Liver (tissue), 8 donors: ENCODE measurements at regions not wholly inside any gene's neighbourhood (a gene's known extent, or its start where the extent isn't known, plus 50 kb on each side); places are given as distances from the start of the nearest gene placed in this dataset.

Experiments
- DNase-seq: peaks from one replicate; pipeline ENCODE4 v3.0.0-alpha.2; 2017; ENCODE audit warnings: low spot score
- H3K27ac ChIP-seq, 2 donors: one replicate each; pipeline ENCODE4 v1.7.0; 2013; ENCODE audit warnings: inconsistent platforms in 2 of 2, low read length in 2 of 2, control low read depth in 1 of 2, low read depth in 1 of 2, mild to moderate bottlenecking in 1 of 2
- H3K27me3 ChIP-seq, 4 donors: one replicate each; pipeline versions ENCODE4 v1.6.1 to v1.7.0; 2013; ENCODE audit warnings: low read length in 3 of 4, inconsistent platforms in 1 of 4, mild to moderate bottlenecking in 1 of 4, moderate library complexity in 1 of 4; ENCODE audit not compliant: control insufficient read depth in 4 of 4, insufficient read depth in 4 of 4
- H3K36me3 ChIP-seq, 4 donors: one replicate each; pipeline versions ENCODE4 v1.6.1 to v1.7.0; 2013; ENCODE audit warnings: low read length in 3 of 4, mild to moderate bottlenecking in 3 of 4, low read depth in 1 of 4, moderate library complexity in 1 of 4; ENCODE audit not compliant: control insufficient read depth in 4 of 4, insufficient read depth in 3 of 4
- H3K4me1 ChIP-seq, 4 donors: one replicate each; pipeline versions ENCODE4 v1.6.1 to v1.7.0; 2013; ENCODE audit warnings: low read length in 3 of 4, mild to moderate bottlenecking in 3 of 4, moderate library complexity in 1 of 4; ENCODE audit not compliant: control insufficient read depth in 4 of 4, insufficient read depth in 4 of 4
- H3K4me3 ChIP-seq, 3 donors: one replicate each; pipeline versions ENCODE4 v1.6.1 to v1.7.0; 2013; ENCODE audit warnings: low read length in 3 of 3, control low read depth in 1 of 3, low read depth in 1 of 3, mild to moderate bottlenecking in 1 of 3
- H3K9ac ChIP-seq, 2 donors: one replicate each; pipeline ENCODE4 v1.7.0; 2013; ENCODE audit warnings: low read length in 2 of 2, mild to moderate bottlenecking in 2 of 2, moderate library complexity in 2 of 2, control low read depth in 1 of 2, low read depth in 1 of 2
- H3K9me3 ChIP-seq, 4 donors: one replicate each; pipeline versions ENCODE4 v1.6.1 to v1.7.0; 2013; ENCODE audit warnings: low read length in 3 of 4; ENCODE audit not compliant: control insufficient read depth in 4 of 4
- ATF3 ChIP-seq: IDR thresholded peaks from 2 replicates; pipeline ENCODE4 v1.6.1; 2016; ENCODE audit warnings: antibody characterized with exemption
- CTCF ChIP-seq: fragments of 150-350 bp; IDR thresholded peaks from 2 replicates; pipeline ENCODE4 v1.5.1; 2017; ENCODE audit warnings: improper control_type of control experiment, low read depth, low read length; ENCODE audit not compliant: missing input control
- EGR1 ChIP-seq, 2 donors: IDR thresholded peaks; 2 replicates each; pipeline ENCODE4 v1.6.1; 2016 to 2018; ENCODE audit warnings: antibody characterized with exemption in 2 of 2, low read depth in 2 of 2
- FOXA1 ChIP-seq: IDR thresholded peaks from 2 replicates; pipeline ENCODE4 v1.6.1; 2016; ENCODE audit warnings: antibody characterized with exemption
- GABPA ChIP-seq, 2 donors: IDR thresholded peaks in 1 of 2; conservative IDR thresholded peaks in 1 of 2; 2 replicates each; pipeline ENCODE4 v1.6.1; 2016; ENCODE audit warnings: antibody characterized with exemption in 2 of 2, mild to moderate bottlenecking in 1 of 2, moderate library complexity in 1 of 2
- HNF4A ChIP-seq, 2 donors: conservative IDR thresholded peaks; 2 replicates each; pipeline ENCODE4 v1.6.1; 2016; ENCODE audit warnings: antibody characterized with exemption in 2 of 2, mild to moderate bottlenecking in 2 of 2
- HNF4G ChIP-seq: IDR thresholded peaks from 2 replicates; pipeline ENCODE4 v1.6.1; 2016; ENCODE audit warnings: antibody characterized with exemption
- JUND ChIP-seq, 2 donors: IDR thresholded peaks; 2 replicates each; pipeline ENCODE4 v1.6.1; 2016; ENCODE audit warnings: antibody characterized with exemption in 2 of 2
- MAX ChIP-seq: IDR thresholded peaks from 2 replicates; pipeline ENCODE4 v1.6.1; 2016; ENCODE audit warnings: antibody characterized with exemption
- NR2F2 ChIP-seq: IDR thresholded peaks from 2 replicates; pipeline ENCODE4 v1.6.1; 2016; ENCODE audit warnings: antibody characterized with exemption
- RAD21 ChIP-seq, 2 donors: IDR thresholded peaks; 2 replicates each; pipeline ENCODE4 v1.6.1; 2016; ENCODE audit warnings: antibody characterized with exemption in 2 of 2, mild to moderate bottlenecking in 2 of 2
- REST ChIP-seq: IDR thresholded peaks from 2 replicates; pipeline ENCODE4 v1.6.1; 2016; ENCODE audit warnings: antibody characterized with exemption, mild to moderate bottlenecking
- RXRA ChIP-seq, 2 donors: IDR thresholded peaks; 2 replicates each; pipeline ENCODE4 v1.6.1; 2017 to 2018; ENCODE audit warnings: antibody characterized with exemption in 2 of 2, mild to moderate bottlenecking in 1 of 2
- SP1 ChIP-seq: IDR thresholded peaks from 2 replicates; pipeline ENCODE4 v1.6.1; 2018; ENCODE audit warnings: antibody characterized with exemption, mild to moderate bottlenecking
- YY1 ChIP-seq: IDR thresholded peaks from 2 replicates; pipeline ENCODE4 v1.6.1; 2016; ENCODE audit warnings: antibody characterized with exemption, mild to moderate bottlenecking
- ZBTB33 ChIP-seq: IDR thresholded peaks from 2 replicates; pipeline ENCODE4 v1.6.1; 2016; ENCODE audit warnings: antibody characterized with exemption
- WGBS: extraction: QIAGEN DNeasy Blood & Tissue Kit; methylation state at CpG from one replicate; pipeline ENCODE4 v1.1.7; 2013; 5-methylcytosine and 5-hydroxymethylcytosine counted together
- donor health status: healthy.
- donor health status: healthy.
- donor health status: healthy.
- donor health status: healthy.
- donor health status: healthy.

- H3K9me3 ChIP-seq, result no peaks in the 10 kb centered on the region
- TF ChIP-seq SP1, result no peak
- TF ChIP-seq MAX, result no peak
- no peak for TF ChIP-seq GABPA (IDR thresholded peaks at IDR 0.05 in 1 of 2, conservative IDR thresholded peaks at IDR 0.05 in 1 of 2)
- TF ChIP-seq JUND (IDR thresholded peaks at IDR 0.05), result no peak
- no peak for TF ChIP-seq EGR1 (IDR thresholded peaks at IDR 0.05; ENCODE audit: low read depth in 2 of 2)
- no peak for TF ChIP-seq ZBTB33
- no peak for TF ChIP-seq RAD21 (IDR thresholded peaks at IDR 0.05)
- no peak for TF ChIP-seq HNF4G
- TF ChIP-seq RXRA (IDR thresholded peaks at IDR 0.05), result no peak
- TF ChIP-seq NR2F2, result no peak
- TF ChIP-seq FOXA1, result no peak
- TF ChIP-seq CTCF, result no peak
- TF ChIP-seq REST, result no peak
- no peak for TF ChIP-seq YY1
- no peak for TF ChIP-seq HNF4A (conservative IDR thresholded peaks at IDR 0.05)
- no peak for TF ChIP-seq ATF3
- no peak overlapping the region for H3K27ac ChIP-seq
- no peak overlapping the region for H3K4me3 ChIP-seq
- no peak overlapping the region for H3K9ac ChIP-seq
- DNase-seq, result no peak
- H3K27me3 ChIP-seq, result no peaks in the 10 kb centered on the region
- H3K36me3 ChIP-seq, result no peaks in the 10 kb centered on the region
- H3K4me1 ChIP-seq, result no peaks in the 10 kb centered on the region
- 38% methylated on average over 1 of the region's 1 CpG for WGBS
These were observed 132.1 kb downstream of the OAT start for GRCh38 chr10:124286621-124287020.
